Astrocyte (in vitro differentiated cells and primary cell): ENCODE measurements at regions not wholly inside any gene's neighbourhood (a gene's known extent, or its start where the extent isn't known, plus 50 kb on each side); places are given as distances from the start of the nearest gene placed in this dataset.

Source experiments
- EZH2 ChIP-seq: IDR thresholded peaks from 2 replicates; pipeline ENCODE4 v1.6.1; 2012; ENCODE audit warnings: mild to moderate bottlenecking, low read length, inconsistent platforms; ENCODE audit not compliant: insufficient read depth
- TF ChIP-seq, protein P1 (sequence below): IDR thresholded peaks from 2 replicates; pipeline ENCODE4 v1.5.1; 2011; ENCODE audit warnings: low read depth, mild to moderate bottlenecking, inconsistent platforms, low read length, moderate library complexity; ENCODE audit not compliant: insufficient read depth

DNA sequence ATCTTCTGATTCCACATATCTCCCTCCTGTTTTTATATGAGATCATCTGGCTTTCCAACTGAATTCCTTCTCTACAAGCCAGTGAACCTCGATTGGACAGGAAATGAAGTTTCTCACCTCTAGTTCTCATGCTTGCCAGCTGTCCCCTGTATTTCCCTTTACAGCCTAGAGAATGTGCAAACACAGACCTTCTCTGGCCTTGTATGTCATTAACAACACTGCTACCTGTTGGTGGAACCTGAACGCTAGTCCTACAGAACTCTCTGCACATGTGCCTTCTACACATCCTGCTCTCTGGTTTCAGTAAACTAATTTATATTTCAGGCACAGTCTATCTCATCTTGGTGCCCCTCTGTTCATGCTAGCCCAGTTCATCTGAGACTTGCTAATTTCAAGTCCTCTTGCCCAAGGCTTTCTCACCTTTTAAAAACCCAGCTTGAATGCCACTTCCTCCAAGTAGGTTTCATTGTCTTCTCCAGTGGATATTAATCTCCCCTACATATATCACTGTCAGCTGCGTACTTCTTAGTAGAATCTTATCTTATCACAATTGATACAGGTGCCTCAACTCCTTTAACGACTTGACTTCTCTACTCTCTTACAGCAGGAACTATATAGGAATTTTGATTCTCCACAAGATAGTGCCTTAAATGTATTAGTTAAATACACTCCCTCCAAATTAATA lies 549.9 kb downstream of the PLPP3 start:
- TF ChIP-seq, protein P1, sequence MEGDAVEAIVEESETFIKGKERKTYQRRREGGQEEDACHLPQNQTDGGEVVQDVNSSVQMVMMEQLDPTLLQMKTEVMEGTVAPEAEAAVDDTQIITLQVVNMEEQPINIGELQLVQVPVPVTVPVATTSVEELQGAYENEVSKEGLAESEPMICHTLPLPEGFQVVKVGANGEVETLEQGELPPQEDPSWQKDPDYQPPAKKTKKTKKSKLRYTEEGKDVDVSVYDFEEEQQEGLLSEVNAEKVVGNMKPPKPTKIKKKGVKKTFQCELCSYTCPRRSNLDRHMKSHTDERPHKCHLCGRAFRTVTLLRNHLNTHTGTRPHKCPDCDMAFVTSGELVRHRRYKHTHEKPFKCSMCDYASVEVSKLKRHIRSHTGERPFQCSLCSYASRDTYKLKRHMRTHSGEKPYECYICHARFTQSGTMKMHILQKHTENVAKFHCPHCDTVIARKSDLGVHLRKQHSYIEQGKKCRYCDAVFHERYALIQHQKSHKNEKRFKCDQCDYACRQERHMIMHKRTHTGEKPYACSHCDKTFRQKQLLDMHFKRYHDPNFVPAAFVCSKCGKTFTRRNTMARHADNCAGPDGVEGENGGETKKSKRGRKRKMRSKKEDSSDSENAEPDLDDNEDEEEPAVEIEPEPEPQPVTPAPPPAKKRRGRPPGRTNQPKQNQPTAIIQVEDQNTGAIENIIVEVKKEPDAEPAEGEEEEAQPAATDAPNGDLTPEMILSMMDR, result no peak
- TF ChIP-seq EZH2, result no peak
